Inflammatory macrophage (primary cell): ENCODE measurements at regions not wholly inside any gene's neighbourhood (a gene's known extent, or its start where the extent isn't known, plus 50 kb on each side); places are given as distances from the start of the nearest gene placed in this dataset.
"Not testable (repeated sequence)": the region's sequence is repeated elsewhere in the genome, so short reads cannot be mapped to it uniquely, and the experiment has no call there.

ENCODE experiments used
- DNase-seq, 2 donors: peaks; one replicate each; pipeline ENCODE4 v3.0.0-alpha.2; 2020 to 2022

GRCh38 chr3:195999176-195999575, 82.7 kb downstream of the TFRC start:
- DNase-seq: not testable (repeated sequence)

GRCh38 chr3:195996314-195996713, 85.6 kb downstream of the TFRC start:
- DNase-seq: not testable (repeated sequence)

GRCh38 chr3:195994343-195994742, 86.0 kb upstream of the TNK2 start:
- DNase-seq: peak; percentile 20 to 44

- not testable (repeated sequence) for DNase-seq
These were observed 85.3 kb upstream of the TNK2 start for GRCh38 chr3:195993671-195994070.

GRCh38 chr3:195992956-195993595, 84.7 kb upstream of the TNK2 start:
- not testable (repeated sequence) for DNase-seq

GRCh38 chr3:195991986-195992385, 83.6 kb upstream of the TNK2 start:
- DNase-seq: not testable (repeated sequence)

- not testable (repeated sequence) for DNase-seq
These were observed 82.9 kb upstream of the TNK2 start for GRCh38 chr3:195991243-195991642.

- DNase-seq: not testable (repeated sequence)
These were observed 82.5 kb upstream of the TNK2 start for GRCh38 chr3:195990841-195991174.

- peak; percentile 83 to 90 for DNase-seq
These were observed 81.8 kb upstream of the TNK2 start for GRCh38 chr3:195989921-195990840.

- DNase-seq: peak; percentile 34 to 63
These were observed 81.0 kb upstream of the TNK2 start for GRCh38 chr3:195989197-195989920.

- not testable (repeated sequence) for DNase-seq
These were observed 80.4 kb upstream of the TNK2 start for GRCh38 chr3:195988764-195989163.

- not testable (repeated sequence) for DNase-seq
These were observed 78.7 kb upstream of the TNK2 start for GRCh38 chr3:195987001-195987400.

- DNase-seq: not testable (repeated sequence)
These were observed 78.2 kb upstream of the TNK2 start for GRCh38 chr3:195986576-195986975.

GRCh38 chr3:195985348-195985920, 77.1 kb upstream of the TNK2 start:
- not testable (repeated sequence) for DNase-seq

- DNase-seq: not testable (repeated sequence)
These were observed 76.2 kb upstream of the TNK2 start for GRCh38 chr3:195984392-195985030.

GRCh38 chr3:195983880-195984279, 75.5 kb upstream of the TNK2 start:
- peak in 1 of 2 donors; percentile 15 for DNase-seq

GRCh38 chr3:195982754-195983153, 74.4 kb upstream of the TNK2 start:
- not testable (repeated sequence) for DNase-seq

- not testable (repeated sequence) for DNase-seq
These were observed 73.4 kb upstream of the TNK2 start for GRCh38 chr3:195981778-195982177.

- not testable (repeated sequence) for DNase-seq
These were observed 71.5 kb upstream of the TNK2 start for GRCh38 chr3:195979877-195980276.

GRCh38 chr3:195978585-195978984, 70.2 kb upstream of the TNK2 start:
- not testable (repeated sequence) for DNase-seq

GRCh38 chr3:195976876-195977275, 68.5 kb upstream of the TNK2 start:
- DNase-seq: not testable (repeated sequence)

- not testable (repeated sequence) for DNase-seq
These were observed 65.9 kb upstream of the TNK2 start for GRCh38 chr3:195974281-195974680.
